SK-N-SH (cell line): ENCODE measurements at regions not wholly inside any gene's neighbourhood (a gene's known extent, or its start where the extent isn't known, plus 50 kb on each side); places are given as distances from the start of the nearest gene placed in this dataset.

Experiments
- POLR2AphosphoS5 ChIP-seq: IDR thresholded peaks from 2 replicates; pipeline ENCODE4 v1.6.1; 2012; ENCODE audit warnings: low read depth, low read length
- RAD21 ChIP-seq: IDR thresholded peaks from 2 replicates; pipeline ENCODE4 v1.6.1; 2012; ENCODE audit warnings: mild to moderate bottlenecking, low read length
- RCOR1 ChIP-seq: fragments of 150-350 bp; IDR thresholded peaks from 2 replicates; pipeline ENCODE4 v1.6.1; 2017; ENCODE audit warnings: antibody characterized with exemption, low read length
- TAF1 ChIP-seq: IDR thresholded peaks from 2 replicates; pipeline ENCODE4 v1.6.1; 2012; ENCODE audit warnings: low read depth, mild to moderate bottlenecking, low read length, moderate library complexity, borderline replicate concordance

DNA sequence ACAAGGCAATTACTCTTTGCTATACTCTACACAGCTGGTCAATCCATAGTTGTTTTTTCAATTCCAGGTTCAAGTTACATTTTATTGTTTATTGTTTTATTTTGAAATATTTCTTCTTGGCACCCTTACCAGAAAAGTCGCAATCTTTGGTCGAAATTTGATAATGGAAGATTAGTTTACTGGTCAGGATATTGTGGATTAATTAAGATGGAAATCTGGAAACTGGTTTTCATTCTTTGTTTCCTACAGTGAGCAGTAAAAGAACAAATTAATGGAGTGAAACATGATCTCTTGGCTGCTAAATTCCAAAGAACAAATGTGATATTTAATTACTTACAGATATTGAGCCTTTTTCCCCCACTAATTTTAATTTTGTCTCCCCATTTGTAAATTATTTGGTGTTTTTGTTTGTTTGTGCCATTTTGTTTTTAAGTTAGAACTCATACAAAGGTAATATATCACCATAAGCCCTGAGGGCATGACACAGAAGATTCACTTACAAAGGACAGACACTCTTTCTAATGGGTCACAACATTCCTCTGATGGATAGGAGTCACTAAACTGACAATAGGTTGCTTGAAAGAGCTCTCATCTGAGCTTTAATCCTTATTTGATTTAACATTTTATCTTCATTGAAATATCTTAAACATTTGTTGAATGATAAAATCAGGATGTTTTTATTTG, 700.2 kb downstream of the KCNJ2 start:
- TF ChIP-seq POLR2AphosphoS5: no peak
- peak; percentile 58; the same call in 1 of the 2 replicates for TF ChIP-seq RCOR1
- no peak for TF ChIP-seq RAD21
- no peak for TF ChIP-seq TAF1
